Caco-2 (cell line): ENCODE measurements at regions not wholly inside any gene's neighbourhood (a gene's known extent, or its start where the extent isn't known, plus 50 kb on each side); places are given as distances from the start of the nearest gene placed in this dataset.

ENCODE experiments used
- BruUV-seq: library from RNA; stranded (reverse); fragments of 400-500 nt; replicated peaks from 2 replicates; lab custom pipeline; 2021; lab: Mats Ljungman, UMichigan
- CTCF ChIA-PET: fragments of 300-600 bp; sonication (Branson Sonifier 250); formaldehyde crosslinking; loops from one replicate; lab custom pipeline; 2022; ENCODE audit warnings: antibody characterized with exemption; lab: Charles Lee
- POLR2A ChIA-PET: fragments of 300-600 bp; sonication (Branson Sonifier 250); formaldehyde crosslinking; loops from one replicate; lab custom pipeline; 2022; ENCODE audit warnings: antibody characterized with exemption; lab: Charles Lee
- DNase-seq, 2 experiments: peaks; one replicate each; pipeline versions ENCODE4 v3.0.0 to v3.0.0-alpha.2; 2020 to 2022
- H3K27me3 ChIP-seq: replicated peaks from 2 replicates; pipeline ENCODE4 v1.6.0; 2011; ENCODE audit warnings: low read length; ENCODE audit not compliant: control insufficient read depth, insufficient read depth
- H3K36me3 ChIP-seq: 2 replicates; pipeline ENCODE4 v1.5.1; 2011; ENCODE audit warnings: low read length; ENCODE audit not compliant: control insufficient read depth, insufficient read depth
- H3K4me1 ChIP-seq: fragments of 250-450 bp; sonication (Bioruptor Pico); 2 replicates; pipeline ENCODE4 v1.5.1; 2020; ENCODE audit warnings: mild to moderate bottlenecking
- H3K4me3 ChIP-seq: 2 replicates; pipeline ENCODE4 v1.5.1; 2011; ENCODE audit warnings: low read depth, mild to moderate bottlenecking, control low read depth, low read length
- H3K9me3 ChIP-seq: fragments of 250-450 bp; sonication (Bioruptor Pico); 2 replicates; pipeline ENCODE4 v1.5.1; 2020; ENCODE audit warnings: mild to moderate bottlenecking, moderate library complexity
- H3K27ac Mint-ChIP-seq: one replicate; pipeline ENCODE4 v1.8.0; 2022; ENCODE audit warnings: mixed read lengths; ENCODE audit not compliant: unreplicated experiment
- H3K27me3 Mint-ChIP-seq: one replicate; pipeline ENCODE4 v1.8.0; 2022; ENCODE audit warnings: mixed read lengths; ENCODE audit not compliant: insufficient read depth, unreplicated experiment
- H3K36me3 Mint-ChIP-seq: one replicate; pipeline ENCODE4 v1.8.0; 2022; ENCODE audit warnings: mild to moderate bottlenecking, mixed read lengths; ENCODE audit not compliant: insufficient read depth, unreplicated experiment
- H3K4me1 Mint-ChIP-seq: one replicate; pipeline ENCODE4 v1.8.0; 2022; ENCODE audit warnings: low read depth, mixed read lengths; ENCODE audit not compliant: unreplicated experiment
- H3K4me3 Mint-ChIP-seq: one replicate; pipeline ENCODE4 v1.8.0; 2022; ENCODE audit warnings: mild to moderate bottlenecking, moderate library complexity, mixed read lengths; ENCODE audit not compliant: unreplicated experiment
- H3K9me3 Mint-ChIP-seq: one replicate; pipeline ENCODE4 v1.8.0; 2022; ENCODE audit warnings: mixed read lengths; ENCODE audit not compliant: unreplicated experiment
- intact Hi-C: fragments of 100-400 bp; cut with micrococcal nuclease; formaldehyde crosslinking; loops from one replicate; pipeline ENCODE4 v1.10.0; 2022; ENCODE audit not compliant: unreplicated experiment
- TF ChIP-seq, protein P1 (sequence below), 2 experiments: fragments of 200-600 bp in 1 of 2; IDR thresholded peaks; 1 replicate in 1 of 2; 2 replicates in 1 of 2; pipeline versions ENCODE4 v1.5.1 to v1.8.0; 2011 to 2022; ENCODE audit warnings: antibody characterized with exemption in 1 of 2, control low read depth in 1 of 2, inconsistent platforms in 1 of 2, low read depth in 1 of 2, low read length in 1 of 2, mild to moderate bottlenecking in 1 of 2, moderate library complexity in 1 of 2; ENCODE audit not compliant: insufficient read depth in 1 of 2, severe bottlenecking in 1 of 2, unreplicated experiment in 1 of 2

DNA sequence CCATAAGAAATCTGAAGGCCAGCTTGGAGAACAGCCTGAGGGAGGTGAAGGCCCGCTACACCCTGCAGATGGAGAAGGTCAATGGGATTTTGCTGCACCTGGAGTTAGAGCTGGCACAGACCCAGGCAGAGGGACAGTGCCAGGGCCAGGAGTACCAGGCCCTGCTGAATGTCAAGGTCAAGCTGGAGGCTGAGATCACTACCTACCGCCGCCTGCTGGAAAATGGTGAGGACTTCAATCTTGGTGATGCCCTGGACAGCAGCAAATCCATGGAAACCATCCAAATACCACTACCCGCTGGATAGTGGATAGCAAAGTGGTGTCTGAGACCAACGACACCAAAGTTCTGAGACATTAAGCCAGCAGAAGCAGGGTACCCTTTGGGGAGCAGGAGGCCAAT, 100.5 kb upstream of the MAN2A1 start:
- peaks cover 4% of the 10 kb centered on the region for H3K27me3 Mint-ChIP-seq
- TF ChIP-seq, protein P1, sequence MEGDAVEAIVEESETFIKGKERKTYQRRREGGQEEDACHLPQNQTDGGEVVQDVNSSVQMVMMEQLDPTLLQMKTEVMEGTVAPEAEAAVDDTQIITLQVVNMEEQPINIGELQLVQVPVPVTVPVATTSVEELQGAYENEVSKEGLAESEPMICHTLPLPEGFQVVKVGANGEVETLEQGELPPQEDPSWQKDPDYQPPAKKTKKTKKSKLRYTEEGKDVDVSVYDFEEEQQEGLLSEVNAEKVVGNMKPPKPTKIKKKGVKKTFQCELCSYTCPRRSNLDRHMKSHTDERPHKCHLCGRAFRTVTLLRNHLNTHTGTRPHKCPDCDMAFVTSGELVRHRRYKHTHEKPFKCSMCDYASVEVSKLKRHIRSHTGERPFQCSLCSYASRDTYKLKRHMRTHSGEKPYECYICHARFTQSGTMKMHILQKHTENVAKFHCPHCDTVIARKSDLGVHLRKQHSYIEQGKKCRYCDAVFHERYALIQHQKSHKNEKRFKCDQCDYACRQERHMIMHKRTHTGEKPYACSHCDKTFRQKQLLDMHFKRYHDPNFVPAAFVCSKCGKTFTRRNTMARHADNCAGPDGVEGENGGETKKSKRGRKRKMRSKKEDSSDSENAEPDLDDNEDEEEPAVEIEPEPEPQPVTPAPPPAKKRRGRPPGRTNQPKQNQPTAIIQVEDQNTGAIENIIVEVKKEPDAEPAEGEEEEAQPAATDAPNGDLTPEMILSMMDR (IDR thresholded peaks at IDR 0.05; ENCODE audit: insufficient read depth in 1 of 2, low read depth in 1 of 2, low read length in 1 of 2, severe bottlenecking in 1 of 2, unreplicated experiment in 1 of 2) = no peak
- Histone ChIP-seq H3K36me3 (no peaks in the 10 kb centered on the region), H3K4me1 (no peaks in the 10 kb centered on the region), H3K9me3 (no peaks in the 10 kb centered on the region), H3K4me3 (no peak overlapping the region), H3K27me3 (no peaks in the 10 kb centered on the region; the same call in 1 of the 2 replicates)
- no TSS peak for BruUV-seq
- ChIA-PET POLR2A (no interaction called here), CTCF (no interaction called here)
- no peak overlapping the region for H3K27ac Mint-ChIP-seq
- intact Hi-C loops = no loop called here
- H3K4me1 Mint-ChIP-seq = no peaks in the 10 kb centered on the region
- no peak overlapping the region for H3K4me3 Mint-ChIP-seq
- no peaks in the 10 kb centered on the region for H3K9me3 Mint-ChIP-seq
- no peaks in the 10 kb centered on the region for H3K36me3 Mint-ChIP-seq
- no peak for DNase-seq

DNA sequence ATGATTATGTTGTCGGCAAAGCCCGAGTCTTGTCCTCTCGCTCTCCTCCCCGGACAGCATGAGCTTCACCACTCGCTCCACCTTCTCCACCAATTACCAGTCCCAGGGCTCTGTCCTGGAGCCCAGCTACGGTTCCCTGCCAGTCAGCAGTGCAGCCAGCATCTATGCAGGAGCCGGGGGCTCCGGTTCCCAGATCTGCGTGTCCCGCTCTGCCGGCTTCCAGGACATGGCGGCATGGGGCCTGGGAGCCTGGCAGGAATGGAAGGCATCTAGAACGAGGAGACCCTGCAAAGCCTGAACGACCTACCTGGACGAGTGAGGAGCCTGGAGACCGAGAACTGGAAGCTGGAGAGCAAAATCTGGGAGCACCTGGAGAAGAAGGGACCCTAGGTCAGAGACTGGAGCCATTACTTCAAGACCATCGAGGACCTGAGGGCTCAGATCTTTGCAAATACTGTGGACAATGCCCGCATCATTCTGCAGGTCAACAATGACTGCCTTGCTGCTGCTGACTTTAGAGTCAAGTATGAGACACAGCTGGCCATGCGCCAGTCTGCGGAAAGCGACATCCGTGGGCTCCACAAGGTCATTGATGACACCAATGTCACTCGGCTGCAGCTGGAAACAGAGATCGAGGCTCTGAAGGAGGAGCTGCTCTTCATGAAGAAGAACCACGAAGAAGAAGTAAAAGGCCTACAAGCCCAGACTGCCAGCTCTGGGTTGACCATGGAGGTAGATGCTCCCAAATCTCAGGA, 101.3 kb upstream of the MAN2A1 start:
- Histone ChIP-seq H3K9me3 (no peaks in the 10 kb centered on the region), H3K4me1 (no peaks in the 10 kb centered on the region), H3K36me3 (no peaks in the 10 kb centered on the region), H3K27me3 (no peaks in the 10 kb centered on the region; the same call in 1 of the 2 replicates), H3K4me3 (no peak overlapping the region)
- H3K4me3 Mint-ChIP-seq = no peak overlapping the region
- peaks cover 6% of the 10 kb centered on the region for H3K27me3 Mint-ChIP-seq
- CTCF ChIA-PET = no interaction called here
- no peaks in the 10 kb centered on the region for H3K4me1 Mint-ChIP-seq
- DNase-seq = no peak
- intact Hi-C loops = no loop called here
- no peaks in the 10 kb centered on the region for H3K36me3 Mint-ChIP-seq
- H3K9me3 Mint-ChIP-seq = no peaks in the 10 kb centered on the region
- BruUV-seq = no TSS peak
- POLR2A ChIA-PET = no interaction called here
- TF ChIP-seq, protein P1 (IDR thresholded peaks at IDR 0.05; ENCODE audit: insufficient read depth in 1 of 2, low read depth in 1 of 2, low read length in 1 of 2, severe bottlenecking in 1 of 2, unreplicated experiment in 1 of 2) = no peak
- no peak overlapping the region for H3K27ac Mint-ChIP-seq

DNA sequence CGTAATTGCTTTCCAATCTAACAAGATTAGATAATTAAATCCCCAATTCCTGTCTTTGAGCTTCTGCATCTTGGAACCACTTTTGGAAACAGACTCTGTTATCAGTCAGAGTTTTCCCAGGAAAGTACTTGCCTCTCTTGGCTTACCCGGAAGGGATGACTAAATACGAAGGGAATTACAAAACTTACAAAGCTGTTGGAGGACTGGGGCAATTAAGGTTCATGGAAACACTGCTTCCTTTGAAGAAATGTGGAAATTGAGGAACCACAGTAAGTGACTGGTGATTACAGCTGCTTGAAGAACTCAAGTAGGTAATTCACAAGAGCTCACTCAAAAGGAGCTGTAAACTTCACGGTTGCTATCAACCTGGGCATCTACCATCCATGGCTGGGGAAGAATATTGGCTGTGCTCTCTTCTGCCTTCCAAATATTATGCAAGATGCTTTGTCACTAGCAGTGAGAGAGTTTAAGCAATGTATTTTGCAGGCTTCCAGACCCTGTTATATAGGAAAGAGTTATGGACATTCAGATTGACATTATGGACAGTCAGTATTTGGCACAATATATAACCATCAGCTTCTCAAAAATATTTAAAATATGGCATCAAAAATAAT, 104.6 kb upstream of the MAN2A1 start:
- H3K36me3 Mint-ChIP-seq = no peaks in the 10 kb centered on the region
- TF ChIP-seq, protein P1 (IDR thresholded peaks at IDR 0.05; ENCODE audit: insufficient read depth in 1 of 2, low read depth in 1 of 2, low read length in 1 of 2, severe bottlenecking in 1 of 2, unreplicated experiment in 1 of 2) = no peak
- H3K4me3 Mint-ChIP-seq = no peak overlapping the region
- no peak overlapping the region for H3K27ac Mint-ChIP-seq
- DNase-seq = no peak
- intact Hi-C loops = no loop called here
- H3K36me3 ChIP-seq = no peaks in the 10 kb centered on the region
- no peaks in the 10 kb centered on the region for H3K4me1 ChIP-seq
- no peaks in the 10 kb centered on the region; the same call in none of the 2 replicates for H3K27me3 ChIP-seq
- no TSS peak for BruUV-seq
- no peak overlapping the region for H3K4me3 ChIP-seq
- CTCF ChIA-PET = no interaction called here
- no peaks in the 10 kb centered on the region for H3K4me1 Mint-ChIP-seq
- H3K9me3 ChIP-seq = no peaks in the 10 kb centered on the region
- H3K9me3 Mint-ChIP-seq = no peaks in the 10 kb centered on the region
- peaks cover 9% of the 10 kb centered on the region for H3K27me3 Mint-ChIP-seq
- POLR2A ChIA-PET = no interaction called here
